Erythroblast (primary cell): ENCODE measurements at regions not wholly inside any gene's neighbourhood (a gene's known extent, or its start where the extent isn't known, plus 50 kb on each side); places are given as distances from the start of the nearest gene placed in this dataset.

Experiments
- GATA1 ChIP-seq: IDR thresholded peaks from 2 replicates; pipeline ENCODE4 v1.6.1; 2011; ENCODE audit warnings: low read depth, mild to moderate bottlenecking, control low read depth, low read length, moderate library complexity
- POLR2A ChIP-seq: IDR thresholded peaks from 2 replicates; pipeline ENCODE4 v1.6.1; 2011; ENCODE audit warnings: mild to moderate bottlenecking, low read length

- TF ChIP-seq POLR2A (no peak), GATA1 (no peak)
These were observed 435.2 kb upstream of the NAALADL2 start for GRCh38 chr3:174423936-174424335.
